Cardiac septum (tissue), 1 donor: ENCODE measurements at regions not wholly inside any gene's neighbourhood (a gene's known extent, or its start where the extent isn't known, plus 50 kb on each side); places are given as distances from the start of the nearest gene placed in this dataset.

ENCODE experiments used
- DNase-seq: peaks from one replicate; pipeline ENCODE4 v3.0.0-alpha.2; 2020; ENCODE audit warnings: low spot score
- intact Hi-C: fragments of 100-400 bp; cut with DNase I; formaldehyde crosslinking; loops from one replicate; pipeline ENCODE4 v1.14.0; 2022
- donor health status: DM: no; HTN: no; CAD: no.

DNA sequence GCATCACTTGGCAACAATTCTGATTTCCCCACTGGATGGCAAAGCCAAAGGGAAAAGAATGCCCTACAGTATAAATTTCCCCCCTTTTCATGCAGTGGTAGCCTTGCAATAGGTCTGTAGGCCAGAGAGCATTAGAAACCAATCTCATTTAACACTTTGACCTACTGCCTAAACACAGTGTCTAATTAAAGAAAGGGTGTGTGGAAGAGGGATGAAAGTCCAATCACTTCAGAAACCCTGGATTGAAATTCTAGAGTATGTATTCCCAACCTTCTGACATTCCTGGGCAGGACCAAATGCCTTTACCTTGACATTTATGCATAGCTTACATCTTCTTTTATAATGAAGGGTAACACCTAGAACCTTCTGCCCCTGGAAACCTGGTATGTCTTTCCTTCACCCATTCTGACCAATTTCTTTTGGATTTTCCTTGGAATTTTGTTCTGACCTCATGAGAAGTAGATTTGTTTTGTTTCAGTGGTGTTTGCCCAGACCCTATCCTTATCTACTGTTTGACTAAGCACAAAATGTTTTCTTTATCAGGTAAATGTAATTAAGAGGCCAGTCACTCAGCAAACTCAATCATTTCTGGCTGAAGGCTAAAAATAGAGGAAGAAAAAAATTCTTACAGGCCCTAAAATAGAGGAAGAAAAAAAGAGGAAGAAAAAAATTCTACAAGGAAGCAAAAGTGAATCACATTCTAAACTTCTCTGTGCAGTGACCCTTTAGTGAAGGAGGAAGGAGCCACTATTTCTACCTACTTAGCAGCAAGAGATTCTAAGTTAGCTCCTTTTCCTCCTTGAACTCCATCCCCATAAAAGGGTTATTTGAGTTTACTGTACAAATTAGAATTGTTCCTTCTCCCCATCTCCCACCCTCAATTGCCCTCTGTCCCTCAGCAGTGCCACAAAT is 129.5 kb upstream of the DSCAM start:
- intact Hi-C loops, result no loop called here
- DNase-seq, result no peak

DNA sequence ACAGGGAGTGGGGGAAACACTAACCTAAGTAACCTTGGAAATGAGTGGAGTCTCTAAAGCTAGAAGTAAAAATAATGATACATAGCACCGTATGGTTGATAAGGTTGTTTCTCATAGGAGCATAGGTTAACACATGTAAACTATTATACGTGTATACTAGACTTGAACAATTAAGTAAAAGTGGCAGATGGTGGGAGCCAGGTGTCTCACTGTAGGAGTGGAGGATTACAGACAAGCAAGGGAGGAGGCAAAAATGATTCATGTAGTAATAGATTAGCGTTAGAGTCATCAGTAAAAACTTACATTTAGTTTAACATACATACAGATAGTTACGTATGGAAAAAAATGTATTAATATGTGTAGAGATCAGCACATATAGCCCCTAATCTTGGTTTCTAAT is 138.4 kb upstream of the DSCAM start:
- intact Hi-C loops, result no loop called here
- no peak for DNase-seq

DNA sequence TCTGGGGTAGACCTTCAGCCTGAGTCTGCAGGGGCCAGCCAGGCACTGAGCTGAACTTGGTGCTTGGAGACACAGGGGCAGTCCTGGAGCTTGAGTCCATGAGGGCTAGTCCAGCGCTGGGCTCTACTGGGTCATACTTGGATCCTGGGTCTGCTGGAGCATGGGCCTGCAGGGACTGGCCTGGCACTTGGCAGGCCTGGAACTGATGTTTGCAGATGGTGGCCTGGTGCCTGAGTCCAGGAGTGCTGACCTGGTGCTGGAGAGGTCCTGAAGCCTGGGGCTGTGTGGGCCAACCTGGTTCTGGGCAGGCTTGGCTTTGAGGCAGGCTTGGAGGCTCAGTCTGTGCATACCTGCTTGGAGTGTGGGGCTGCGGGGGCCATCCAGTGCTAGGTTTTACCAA is 143.4 kb upstream of the DSCAM start:
- intact Hi-C loops, result no loop called here
- no peak for DNase-seq

- DNase-seq, result no peak
- intact Hi-C loops, result no loop called here
These were observed 150.9 kb upstream of the DSCAM start for GRCh38 chr21:40997831-40998230.

DNA sequence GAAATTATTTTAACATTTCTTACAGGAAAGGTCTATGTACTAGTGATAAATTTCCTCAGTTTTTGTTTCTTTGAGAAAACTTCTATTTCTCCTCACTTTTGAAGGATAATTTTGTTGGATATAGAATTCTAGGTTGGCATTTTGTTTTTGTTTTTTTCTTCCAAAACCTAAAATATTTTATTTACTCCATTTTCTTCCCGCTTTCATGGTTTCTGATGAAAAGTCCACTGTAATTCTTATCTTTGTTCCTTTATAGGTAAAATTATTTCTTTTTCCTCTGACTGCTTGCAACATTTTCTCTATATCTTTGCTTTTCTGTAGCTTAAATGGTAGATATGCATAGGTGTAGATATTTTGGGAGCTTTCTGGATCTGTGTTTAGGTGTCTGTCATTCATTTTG is 153.9 kb upstream of the DSCAM start:
- intact Hi-C loops, result no loop called here

GRCh38 chr21:41006636-41007035 is 159.7 kb upstream of the DSCAM start:
- DNase-seq, result no peak
- intact Hi-C loops, result no loop called here

More for the DNA sequence above, 153.9 kb upstream of the DSCAM start:
- DNase-seq, result no peak

- intact Hi-C loops, result no loop called here
These were observed 159.6 kb upstream of the BACE2 start for GRCh38 chr21:41008351-41008750.

GRCh38 chr21:41008974-41009373 is 159.0 kb upstream of the BACE2 start:
- no peak for DNase-seq
- intact Hi-C loops, result no loop called here

More at GRCh38 chr21:41008351-41008750, 159.6 kb upstream of the BACE2 start:
- no peak for DNase-seq

DNA sequence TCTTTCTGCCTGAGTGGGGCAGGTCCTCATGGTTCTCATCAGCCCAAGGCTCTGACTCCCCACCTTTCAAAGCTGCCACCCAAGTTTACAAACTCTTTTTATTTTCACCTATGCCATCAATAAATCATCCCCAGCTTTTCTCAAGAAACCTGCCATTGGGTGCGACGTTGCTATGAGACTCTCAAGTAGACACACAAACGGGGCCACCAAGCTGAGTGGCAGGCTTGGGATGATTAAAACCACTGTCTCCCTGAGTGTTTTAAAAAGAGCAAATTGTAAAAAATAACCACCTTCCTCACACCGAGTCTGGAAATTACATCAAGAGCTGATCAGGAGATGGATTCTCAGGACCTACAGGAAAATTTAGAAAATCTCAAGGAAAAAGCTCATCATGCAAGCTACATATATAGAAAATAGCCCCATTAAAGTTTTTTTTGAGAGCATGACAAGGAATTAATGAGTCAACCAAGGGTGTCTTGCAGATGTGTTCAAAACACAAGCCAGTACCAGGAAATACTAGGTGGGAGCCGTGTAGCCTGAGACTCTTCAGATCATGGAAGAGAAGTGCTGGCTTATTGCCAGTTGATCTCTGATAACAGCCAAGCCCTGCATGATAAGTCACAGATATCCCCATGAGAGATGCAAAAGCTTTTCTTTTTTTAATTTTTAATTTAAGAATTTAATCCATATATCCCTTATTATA is 158.4 kb upstream of the BACE2 start:
- intact Hi-C loops, result no loop called here
- DNase-seq, result no peak

- no peak for DNase-seq
- intact Hi-C loops, result no loop called here
These were observed 157.9 kb upstream of the BACE2 start for GRCh38 chr21:41010101-41010435.

GRCh38 chr21:41011098-41011731 is 156.7 kb upstream of the BACE2 start:
- DNase-seq, result no peak
- intact Hi-C loops, result no loop called here

- intact Hi-C loops, result no loop called here
- no peak for DNase-seq
These were observed 156.0 kb upstream of the BACE2 start for GRCh38 chr21:41011951-41012366.

- DNase-seq, result no peak
- intact Hi-C loops, result no loop called here
These were observed 155.5 kb upstream of the BACE2 start for GRCh38 chr21:41012425-41012824.

DNA sequence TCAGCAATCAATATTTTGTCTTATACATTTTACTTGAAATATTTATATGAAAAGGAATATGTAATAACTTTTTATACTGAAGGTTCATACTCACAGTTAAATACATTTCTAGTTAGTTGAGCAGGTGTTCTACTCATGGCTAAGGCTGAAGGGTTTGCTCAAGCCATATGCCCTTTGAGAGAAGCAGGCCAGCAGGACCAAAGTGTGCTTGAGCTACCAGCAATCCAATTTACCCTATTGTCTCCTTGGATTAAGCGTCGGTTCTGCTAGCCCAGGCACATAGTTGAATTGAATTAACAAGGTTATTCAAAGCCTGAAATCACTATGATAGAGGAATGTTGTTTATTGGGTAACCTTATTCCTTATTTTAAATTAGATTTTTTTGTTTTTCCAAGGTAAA is 151.5 kb upstream of the BACE2 start:
- intact Hi-C loops, result no loop called here
- no peak for DNase-seq

GRCh38 chr21:41018431-41018830 is 149.5 kb upstream of the BACE2 start:
- DNase-seq, result no peak
- intact Hi-C loops, result no loop called here

- DNase-seq, result no peak
These were observed 144.0 kb upstream of the BACE2 start for GRCh38 chr21:41023936-41024335.

DNA sequence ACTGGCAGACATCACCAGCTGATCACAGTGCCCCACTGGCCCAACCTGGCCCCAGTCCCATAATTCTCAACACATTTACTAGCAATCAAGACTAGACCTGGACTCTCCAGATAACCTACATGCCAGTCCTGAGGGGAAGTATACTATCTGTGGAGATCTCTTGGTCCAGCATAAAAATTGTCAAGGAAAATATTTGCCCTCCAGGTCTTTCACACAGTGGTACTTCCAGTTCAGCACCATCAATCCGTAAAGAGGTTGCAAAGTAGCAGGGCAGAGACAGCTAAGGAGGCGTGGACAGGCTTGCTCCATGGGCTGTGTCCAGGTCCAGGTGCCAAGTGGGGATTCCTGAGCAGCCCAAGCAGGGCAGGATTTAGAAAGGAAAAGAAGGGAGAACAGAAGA is 143.6 kb upstream of the BACE2 start:
- intact Hi-C loops, result no loop called here
- no peak for DNase-seq

More at GRCh38 chr21:41023936-41024335, 144.0 kb upstream of the BACE2 start:
- intact Hi-C loops, result no loop called here

- intact Hi-C loops, result no loop called here
- DNase-seq, result no peak
These were observed 143.2 kb upstream of the BACE2 start for GRCh38 chr21:41024746-41025254.

- no peak for DNase-seq
- intact Hi-C loops, result no loop called here
These were observed 138.4 kb upstream of the BACE2 start for GRCh38 chr21:41029571-41029970.

DNA sequence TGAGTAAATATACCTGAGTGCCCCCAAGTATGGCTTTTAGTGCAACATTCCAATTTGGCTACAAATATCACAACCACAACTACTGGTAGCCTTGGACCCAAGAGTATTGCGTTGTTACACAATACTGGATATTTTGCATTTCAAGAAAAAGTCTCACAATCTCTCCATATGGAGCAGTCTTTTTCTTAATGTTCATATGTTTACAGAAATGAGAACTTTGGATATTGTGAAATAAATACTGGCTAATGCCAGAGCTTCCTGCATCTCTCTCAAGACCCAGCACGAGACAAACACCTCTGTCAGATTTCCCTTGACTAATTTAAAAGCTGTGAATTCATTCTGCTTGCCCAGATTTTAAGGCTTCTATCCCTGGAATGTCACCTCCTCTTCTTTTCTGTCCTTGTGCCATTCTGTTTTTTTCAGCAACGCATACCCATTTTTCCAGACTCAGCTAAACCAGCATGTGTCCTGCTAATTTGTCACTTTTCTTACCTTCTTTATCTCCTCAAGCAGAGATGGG is 136.2 kb upstream of the BACE2 start:
- intact Hi-C loops, result no loop called here
- DNase-seq, result no peak
